Cardiac muscle cell (in vitro differentiated cells and primary cell): ENCODE measurements at regions not wholly inside any gene's neighbourhood (a gene's known extent, or its start where the extent isn't known, plus 50 kb on each side); places are given as distances from the start of the nearest gene placed in this dataset.
"Not testable (repeated sequence)": the region's sequence is repeated elsewhere in the genome, so short reads cannot be mapped to it uniquely, and the experiment has no call there.

Experiments used
- DNase-seq, 2 donors: peaks; one replicate each; pipeline versions ENCODE4 v3.0.0 to v3.0.0-alpha.2; 2010 to 2017; ENCODE audit warnings: low read depth in 1 of 2, low spot score in 1 of 2
- H3K27ac ChIP-seq: fragments of 200-600 bp; sonication (generic); 2 replicates; pipeline ENCODE4 v1.5.1; 2016
- H3K27me3 ChIP-seq: fragments of 200-600 bp; sonication (generic); 2 replicates; pipeline ENCODE4 v1.6.0; 2016; ENCODE audit warnings: control low read depth
- H3K36me3 ChIP-seq: fragments of 200-600 bp; sonication (generic); 2 replicates; pipeline ENCODE4 v1.5.1; 2016; ENCODE audit warnings: control low read depth
- H3K4me1 ChIP-seq: fragments of 200-600 bp; sonication (generic); 2 replicates; pipeline ENCODE4 v1.8.1; 2017; ENCODE audit warnings: low read depth, mild to moderate bottlenecking, mixed run types
- H3K4me3 ChIP-seq: fragments of 200-600 bp; sonication (generic); 2 replicates; pipeline ENCODE4 v1.5.1; 2016; ENCODE audit warnings: mild to moderate bottlenecking
- H3K9me3 ChIP-seq: fragments of 200-600 bp; sonication (generic); 2 replicates; pipeline ENCODE4 v1.5.1; 2017; ENCODE audit warnings: low read depth, mild to moderate bottlenecking, control low read depth
- CTCF ChIP-seq: IDR thresholded peaks from 2 replicates; pipeline ENCODE4 v1.5.1; 2012; ENCODE audit warnings: low read depth, mild to moderate bottlenecking, low read length

- peak; percentile 13 to 42 for DNase-seq
- H3K4me3 ChIP-seq, result no peak overlapping the region
Measured at GRCh38 chr11:96567176-96567575, 177.4 kb downstream of the JRKL start.

DNA sequence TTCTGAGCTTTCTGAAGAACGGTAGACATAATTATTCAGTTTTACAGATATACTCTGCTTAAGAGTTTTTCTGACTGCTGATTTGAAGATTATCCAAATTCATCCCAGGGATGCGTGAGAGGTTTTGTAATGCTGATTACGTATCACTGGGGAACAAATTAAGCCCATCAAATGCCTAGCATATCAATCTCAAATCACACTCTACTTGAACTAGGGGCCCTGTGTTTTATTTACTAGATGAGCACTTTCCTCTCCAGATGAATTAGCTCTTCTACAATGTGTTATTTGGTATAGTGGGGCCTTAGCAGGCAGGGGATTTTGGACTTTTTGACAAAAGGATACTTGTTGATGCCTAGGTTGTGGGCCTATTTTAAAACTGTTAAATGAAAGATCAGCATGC lies 177.9 kb downstream of the JRKL start:
- peaks cover 6% of the 10 kb centered on the region for H3K4me1 ChIP-seq
- DNase-seq, result peak in 1 of 2 donors; percentile 1
- H3K27me3 ChIP-seq, result no peaks in the 10 kb centered on the region
- no peaks in the 10 kb centered on the region for H3K36me3 ChIP-seq
- no peaks in the 10 kb centered on the region for H3K9me3 ChIP-seq
- no peak for TF ChIP-seq CTCF
- no peak overlapping the region for H3K27ac ChIP-seq
- H3K4me3 ChIP-seq, result no peak overlapping the region

More at GRCh38 chr11:96567176-96567575, 177.4 kb downstream of the JRKL start:
- no peak for TF ChIP-seq CTCF
- H3K9me3 ChIP-seq, result no peaks in the 10 kb centered on the region
- H3K27ac ChIP-seq, result no peak overlapping the region
- H3K27me3 ChIP-seq, result no peaks in the 10 kb centered on the region
- no peaks in the 10 kb centered on the region for H3K36me3 ChIP-seq
- H3K4me1 ChIP-seq, result peaks cover 6% of the 10 kb centered on the region

- no peak overlapping the region for H3K27ac ChIP-seq
- no peaks in the 10 kb centered on the region for H3K27me3 ChIP-seq
- DNase-seq, result no peak
- no peaks in the 10 kb centered on the region for H3K9me3 ChIP-seq
- TF ChIP-seq CTCF, result no peak
- no peaks in the 10 kb centered on the region for H3K36me3 ChIP-seq
- no peaks in the 10 kb centered on the region for H3K4me1 ChIP-seq
- no peak overlapping the region for H3K4me3 ChIP-seq
Measured at GRCh38 chr11:96576383-96576782, 186.6 kb downstream of the JRKL start.

DNA sequence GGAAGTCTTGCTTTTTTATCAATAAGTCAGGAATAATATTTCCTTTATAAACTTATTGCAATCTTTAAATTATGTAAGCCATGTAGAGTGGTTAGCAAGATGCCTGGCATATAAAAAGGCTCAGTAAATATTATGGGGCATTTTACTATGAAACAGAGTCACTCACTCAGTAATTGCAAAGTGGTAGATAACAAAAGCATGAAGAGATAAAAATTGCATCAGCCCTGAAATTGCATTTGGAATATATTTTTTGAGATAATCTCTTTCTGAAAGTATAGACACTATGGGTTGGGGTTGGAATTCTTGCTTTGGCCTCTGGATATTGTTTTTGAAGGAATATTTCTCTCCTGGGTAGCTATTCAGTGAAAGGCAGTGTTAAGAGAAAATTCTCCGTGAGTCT lies 188.6 kb downstream of the JRKL start:
- DNase-seq, result no peak
- H3K36me3 ChIP-seq, result no peaks in the 10 kb centered on the region
- H3K4me3 ChIP-seq, result no peak overlapping the region
- no peaks in the 10 kb centered on the region for H3K27me3 ChIP-seq
- no peaks in the 10 kb centered on the region for H3K9me3 ChIP-seq
- no peak for TF ChIP-seq CTCF
- H3K27ac ChIP-seq, result no peak overlapping the region
- no peaks in the 10 kb centered on the region for H3K4me1 ChIP-seq

DNA sequence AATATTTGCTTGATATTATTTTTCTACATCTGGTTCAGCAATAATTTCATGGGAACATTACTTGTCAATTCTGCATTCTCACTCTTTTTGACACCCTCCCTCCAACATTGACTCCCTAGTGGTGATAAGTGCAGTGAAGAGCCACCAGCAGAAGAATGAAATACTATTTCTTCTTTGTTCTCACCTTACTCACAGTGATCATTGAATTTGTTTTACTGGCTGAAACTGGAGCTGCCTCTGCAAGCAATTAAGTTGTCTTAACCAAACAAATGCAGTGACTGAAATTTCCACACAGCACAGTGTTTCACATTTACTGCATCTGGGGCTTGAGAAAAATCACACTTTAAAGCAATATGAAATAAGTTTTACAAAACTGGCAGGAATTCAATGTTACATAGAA lies 189.8 kb downstream of the JRKL start:
- Histone ChIP-seq H3K27ac (no peak overlapping the region), H3K27me3 (no peaks in the 10 kb centered on the region), H3K4me1 (no peaks in the 10 kb centered on the region), H3K9me3 (no peaks in the 10 kb centered on the region), H3K4me3 (no peak overlapping the region), H3K36me3 (no peaks in the 10 kb centered on the region)
- DNase-seq, result no peak
- no peak for TF ChIP-seq CTCF

DNA sequence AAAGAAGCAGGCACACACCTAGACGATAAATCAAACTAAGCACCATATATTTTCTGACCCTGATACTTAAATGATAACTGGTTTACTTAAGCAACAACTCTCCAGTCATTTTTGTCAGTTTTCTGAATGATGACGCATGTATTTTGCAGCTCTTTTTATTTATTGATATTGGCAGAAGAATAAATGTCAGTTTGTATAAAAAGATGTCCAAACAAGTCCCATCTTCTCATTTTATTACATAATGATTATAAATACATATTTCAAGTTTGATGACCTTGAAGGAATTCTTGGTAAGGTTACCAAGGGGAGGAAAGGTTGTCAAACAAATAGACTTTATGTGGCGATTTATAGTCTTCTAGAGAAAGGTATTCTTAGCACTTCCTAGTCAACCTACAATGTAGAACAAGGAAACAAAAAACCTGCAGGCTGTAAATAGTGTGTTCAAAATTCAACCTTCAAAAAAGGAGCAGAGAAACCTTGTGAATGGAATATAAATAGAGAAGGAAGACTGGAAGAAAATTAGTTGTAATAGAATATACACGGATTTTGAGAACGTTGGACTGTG lies 190.7 kb downstream of the JRKL start:
- TF ChIP-seq CTCF, result no peak
- H3K27ac ChIP-seq, result no peak overlapping the region
- no peak overlapping the region for H3K4me3 ChIP-seq
- H3K4me1 ChIP-seq, result no peaks in the 10 kb centered on the region
- no peaks in the 10 kb centered on the region for H3K36me3 ChIP-seq
- no peak for DNase-seq
- H3K27me3 ChIP-seq, result no peaks in the 10 kb centered on the region
- H3K9me3 ChIP-seq, result no peaks in the 10 kb centered on the region

DNA sequence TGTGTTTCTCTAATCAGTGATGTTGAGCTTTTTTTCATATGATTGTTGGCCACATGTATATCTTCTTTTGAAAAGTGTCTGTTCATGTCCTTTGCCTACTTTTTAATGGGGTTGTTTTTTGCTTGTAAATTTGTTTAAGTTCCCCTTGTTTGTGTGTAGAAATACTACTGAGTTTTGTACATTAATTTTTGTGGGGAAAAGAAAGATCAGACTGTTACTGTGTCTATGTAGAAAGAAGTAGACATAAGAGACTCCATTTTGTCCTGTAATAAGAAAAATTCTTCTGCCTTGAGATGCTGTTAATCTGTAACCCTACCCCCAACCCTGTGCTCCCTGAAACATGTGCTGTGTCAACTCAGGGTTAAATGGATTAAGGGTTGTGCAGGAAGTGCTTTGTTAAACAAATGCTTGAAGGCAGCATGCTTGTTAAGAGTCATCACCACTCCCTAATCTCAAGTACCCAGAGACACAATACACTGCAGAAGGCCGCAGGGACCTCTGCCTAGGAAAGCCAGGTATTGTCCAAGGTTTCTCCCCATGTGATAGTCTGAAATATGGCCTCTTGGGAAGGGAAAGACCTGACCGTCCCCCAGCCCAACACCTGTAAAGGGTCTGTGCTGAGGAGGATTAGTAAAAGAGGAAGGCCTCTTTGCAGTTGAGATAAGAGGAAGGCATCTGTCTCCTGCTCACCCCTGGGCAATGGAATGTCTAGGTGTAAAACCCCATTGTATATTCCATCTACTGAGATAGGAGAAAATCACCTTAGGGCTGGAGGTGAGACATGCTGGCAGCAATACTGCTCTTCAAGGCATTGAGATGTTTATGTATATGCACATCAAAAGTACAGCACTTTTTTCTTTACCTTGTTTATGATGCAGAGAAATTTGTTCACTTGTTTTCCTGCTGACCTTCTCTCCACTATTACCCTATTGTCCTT lies 196.4 kb downstream of the JRKL start:
- not testable (repeated sequence) for H3K27ac ChIP-seq, H3K36me3 ChIP-seq, H3K27me3 ChIP-seq, H3K4me3 ChIP-seq, H3K9me3 ChIP-seq, DNase-seq, H3K4me1 ChIP-seq
